ENCODE measurements at regions not wholly inside any gene's neighbourhood (a gene's known extent, or its start where the extent isn't known, plus 50 kb on each side); places are given as distances from the start of the nearest gene placed in this dataset.

- TF ChIP-seq CTCF (IDR thresholded peaks at IDR 0.05) (no peak), POLR2A (IDR thresholded peaks at IDR 0.05) (no peak)
Measured at GRCh38 chr2:12881952-12882351, 165.2 kb downstream of the TRIB2 start.

Measured in vagina (tissue), 2 donors.